GM12878 (cell line): ENCODE measurements at regions not wholly inside any gene's neighbourhood (a gene's known extent, or its start where the extent isn't known, plus 50 kb on each side); places are given as distances from the start of the nearest gene placed in this dataset.

ENCODE experiments used
- CREM ChIP-seq: IDR thresholded peaks from 2 replicates; pipeline ENCODE4 v1.6.1; 2014; ENCODE audit warnings: antibody characterized with exemption, low read depth
- CUX1 ChIP-seq: IDR thresholded peaks from 2 replicates; pipeline ENCODE4 v1.6.1; 2012; ENCODE audit warnings: improper control_type of control experiment, low read depth, low read length; ENCODE audit not compliant: insufficient replicate concordance
- TF ChIP-seq, protein P1 (sequence below): fragments of 450-650 bp; IDR thresholded peaks from 2 replicates; pipeline ENCODE4 v1.6.1; 2017; ENCODE audit warnings: antibody characterized with exemption, mild to moderate bottlenecking, moderate library complexity
- TF ChIP-seq, protein P2 (sequence below): fragments of 150-350 bp; IDR thresholded peaks from 2 replicates; pipeline ENCODE4 v1.6.1; 2016; ENCODE audit warnings: low read depth, low read length

- TF ChIP-seq, protein P1, sequence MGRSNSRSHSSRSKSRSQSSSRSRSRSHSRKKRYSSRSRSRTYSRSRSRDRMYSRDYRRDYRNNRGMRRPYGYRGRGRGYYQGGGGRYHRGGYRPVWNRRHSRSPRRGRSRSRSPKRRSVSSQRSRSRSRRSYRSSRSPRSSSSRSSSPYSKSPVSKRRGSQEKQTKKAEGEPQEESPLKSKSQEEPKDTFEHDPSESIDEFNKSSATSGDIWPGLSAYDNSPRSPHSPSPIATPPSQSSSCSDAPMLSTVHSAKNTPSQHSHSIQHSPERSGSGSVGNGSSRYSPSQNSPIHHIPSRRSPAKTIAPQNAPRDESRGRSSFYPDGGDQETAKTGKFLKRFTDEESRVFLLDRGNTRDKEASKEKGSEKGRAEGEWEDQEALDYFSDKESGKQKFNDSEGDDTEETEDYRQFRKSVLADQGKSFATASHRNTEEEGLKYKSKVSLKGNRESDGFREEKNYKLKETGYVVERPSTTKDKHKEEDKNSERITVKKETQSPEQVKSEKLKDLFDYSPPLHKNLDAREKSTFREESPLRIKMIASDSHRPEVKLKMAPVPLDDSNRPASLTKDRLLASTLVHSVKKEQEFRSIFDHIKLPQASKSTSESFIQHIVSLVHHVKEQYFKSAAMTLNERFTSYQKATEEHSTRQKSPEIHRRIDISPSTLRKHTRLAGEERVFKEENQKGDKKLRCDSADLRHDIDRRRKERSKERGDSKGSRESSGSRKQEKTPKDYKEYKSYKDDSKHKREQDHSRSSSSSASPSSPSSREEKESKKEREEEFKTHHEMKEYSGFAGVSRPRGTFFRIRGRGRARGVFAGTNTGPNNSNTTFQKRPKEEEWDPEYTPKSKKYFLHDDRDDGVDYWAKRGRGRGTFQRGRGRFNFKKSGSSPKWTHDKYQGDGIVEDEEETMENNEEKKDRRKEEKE: no peak
- no peak for TF ChIP-seq CREM
- TF ChIP-seq, protein P2, sequence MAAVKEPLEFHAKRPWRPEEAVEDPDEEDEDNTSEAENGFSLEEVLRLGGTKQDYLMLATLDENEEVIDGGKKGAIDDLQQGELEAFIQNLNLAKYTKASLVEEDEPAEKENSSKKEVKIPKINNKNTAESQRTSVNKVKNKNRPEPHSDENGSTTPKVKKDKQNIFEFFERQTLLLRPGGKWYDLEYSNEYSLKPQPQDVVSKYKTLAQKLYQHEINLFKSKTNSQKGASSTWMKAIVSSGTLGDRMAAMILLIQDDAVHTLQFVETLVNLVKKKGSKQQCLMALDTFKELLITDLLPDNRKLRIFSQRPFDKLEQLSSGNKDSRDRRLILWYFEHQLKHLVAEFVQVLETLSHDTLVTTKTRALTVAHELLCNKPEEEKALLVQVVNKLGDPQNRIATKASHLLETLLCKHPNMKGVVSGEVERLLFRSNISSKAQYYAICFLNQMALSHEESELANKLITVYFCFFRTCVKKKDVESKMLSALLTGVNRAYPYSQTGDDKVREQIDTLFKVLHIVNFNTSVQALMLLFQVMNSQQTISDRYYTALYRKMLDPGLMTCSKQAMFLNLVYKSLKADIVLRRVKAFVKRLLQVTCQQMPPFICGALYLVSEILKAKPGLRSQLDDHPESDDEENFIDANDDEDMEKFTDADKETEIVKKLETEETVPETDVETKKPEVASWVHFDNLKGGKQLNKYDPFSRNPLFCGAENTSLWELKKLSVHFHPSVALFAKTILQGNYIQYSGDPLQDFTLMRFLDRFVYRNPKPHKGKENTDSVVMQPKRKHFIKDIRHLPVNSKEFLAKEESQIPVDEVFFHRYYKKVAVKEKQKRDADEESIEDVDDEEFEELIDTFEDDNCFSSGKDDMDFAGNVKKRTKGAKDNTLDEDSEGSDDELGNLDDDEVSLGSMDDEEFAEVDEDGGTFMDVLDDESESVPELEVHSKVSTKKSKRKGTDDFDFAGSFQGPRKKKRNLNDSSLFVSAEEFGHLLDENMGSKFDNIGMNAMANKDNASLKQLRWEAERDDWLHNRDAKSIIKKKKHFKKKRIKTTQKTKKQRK: no peak
- no peak for TF ChIP-seq CUX1
- TF ChIP-seq, all 136 proteins: peak for 0
Observed at GRCh38 chrY:7745581-7745901, 834.0 kb upstream of the AMELY start (continued).
